Astrocyte (in vitro differentiated cells and primary cell): ENCODE measurements at regions not wholly inside any gene's neighbourhood (a gene's known extent, or its start where the extent isn't known, plus 50 kb on each side); places are given as distances from the start of the nearest gene placed in this dataset.

Experiments
- DNase-seq: peaks from one replicate; pipeline ENCODE4 v3.0.0-alpha.2; 2010; ENCODE audit warnings: low read depth
- FAIRE-seq: peaks from 2 replicates; lab custom pipeline; 2011; peaks lifted over from hg19 to GRCh38; lab: Jason Lieb, UNC
- H2AFZ ChIP-seq: 2 replicates; pipeline ENCODE4 v1.6.0; 2012; ENCODE audit warnings: low read depth, low read length, inconsistent platforms
- H3K27ac ChIP-seq: 2 replicates; pipeline ENCODE4 v1.5.1; 2011; ENCODE audit warnings: low read depth, low read length, inconsistent platforms
- H3K27me3 ChIP-seq: 2 replicates; pipeline ENCODE4 v1.6.0; 2011; ENCODE audit warnings: low read length, inconsistent platforms; ENCODE audit not compliant: insufficient read depth
- H3K36me3 ChIP-seq: 2 replicates; pipeline ENCODE4 v1.5.1; 2011; ENCODE audit warnings: low read length, inconsistent platforms; ENCODE audit not compliant: insufficient read depth
- H3K4me1 ChIP-seq: 2 replicates; pipeline ENCODE4 v1.5.1; 2011; ENCODE audit warnings: low read length, inconsistent platforms; ENCODE audit not compliant: insufficient read depth
- H3K4me2 ChIP-seq: 2 replicates; pipeline ENCODE4 v1.6.0; 2012; ENCODE audit warnings: low read length, inconsistent platforms
- H3K4me3 ChIP-seq: 2 replicates; pipeline ENCODE4 v1.5.1; 2011; ENCODE audit warnings: low read depth, mild to moderate bottlenecking, low read length, inconsistent platforms; ENCODE audit not compliant: insufficient read depth
- H3K79me2 ChIP-seq: 2 replicates; pipeline ENCODE4 v1.6.0; 2012; ENCODE audit warnings: mild to moderate bottlenecking, low read length, inconsistent platforms; ENCODE audit not compliant: insufficient read depth
- H3K9ac ChIP-seq: 2 replicates; pipeline ENCODE4 v1.6.0; 2012; ENCODE audit warnings: mild to moderate bottlenecking, low read length, inconsistent platforms
- H3K9me3 ChIP-seq: 2 replicates; pipeline ENCODE4 v1.5.1; 2012; ENCODE audit warnings: low read depth, mild to moderate bottlenecking, low read length, inconsistent platforms; ENCODE audit not compliant: insufficient read depth
- H4K20me1 ChIP-seq: 2 replicates; pipeline ENCODE4 v1.6.0; 2012; ENCODE audit warnings: low read length, inconsistent platforms; ENCODE audit not compliant: insufficient read depth
- H3K27ac Mint-ChIP-seq: one replicate; pipeline ENCODE4 v1.8.0; 2021; ENCODE audit warnings: mild to moderate bottlenecking, mixed read lengths; ENCODE audit not compliant: unreplicated experiment
- H3K27me3 Mint-ChIP-seq: one replicate; pipeline ENCODE4 v1.8.0; 2021; ENCODE audit warnings: low read depth, mixed read lengths; ENCODE audit not compliant: unreplicated experiment
- H3K36me3 Mint-ChIP-seq: one replicate; pipeline ENCODE4 v1.8.0; 2021; ENCODE audit warnings: low read depth, mixed read lengths; ENCODE audit not compliant: unreplicated experiment
- H3K4me1 Mint-ChIP-seq: one replicate; pipeline ENCODE4 v1.8.0; 2021; ENCODE audit warnings: low read depth, mixed read lengths; ENCODE audit not compliant: unreplicated experiment
- H3K4me3 Mint-ChIP-seq: one replicate; pipeline ENCODE4 v1.8.0; 2021; ENCODE audit warnings: mild to moderate bottlenecking, moderate library complexity, mixed read lengths; ENCODE audit not compliant: unreplicated experiment
- H3K9me3 Mint-ChIP-seq: one replicate; pipeline ENCODE4 v1.8.0; 2021; ENCODE audit warnings: mild to moderate bottlenecking, mixed read lengths; ENCODE audit not compliant: unreplicated experiment
- EZH2 ChIP-seq: IDR thresholded peaks from 2 replicates; pipeline ENCODE4 v1.6.1; 2012; ENCODE audit warnings: mild to moderate bottlenecking, low read length, inconsistent platforms; ENCODE audit not compliant: insufficient read depth
- TF ChIP-seq, protein P1 (sequence below): IDR thresholded peaks from 2 replicates; pipeline ENCODE4 v1.5.1; 2011; ENCODE audit warnings: low read depth, mild to moderate bottlenecking, inconsistent platforms, low read length, moderate library complexity; ENCODE audit not compliant: insufficient read depth

DNA sequence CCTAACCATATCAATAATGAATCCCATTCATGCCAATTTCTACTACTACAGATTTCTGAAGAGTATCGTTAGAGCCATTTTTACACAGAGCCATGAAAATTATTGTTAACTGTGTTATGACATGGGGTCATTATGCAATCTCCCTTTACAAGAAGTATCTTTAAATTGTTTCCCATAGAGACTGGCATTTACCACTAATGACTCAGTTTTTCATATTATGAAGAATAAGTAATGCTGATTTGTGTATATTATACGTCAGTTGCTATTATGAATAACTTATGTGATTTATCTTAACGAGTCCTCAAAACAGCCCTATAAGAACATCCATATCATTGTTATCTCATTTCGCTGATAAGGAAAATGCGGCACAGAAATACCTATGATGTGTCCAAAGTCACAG is 173.8 kb downstream of the KCNJ2 start:
- Histone ChIP-seq H3K27ac (no peak overlapping the region), H3K4me2 (no peak overlapping the region), H3K4me1 (no peaks in the 10 kb centered on the region), H3K79me2 (no peaks in the 10 kb centered on the region), H2AFZ (no peak overlapping the region), H3K9ac (no peak overlapping the region), H3K9me3 (no peaks in the 10 kb centered on the region), H3K4me3 (no peak overlapping the region), H3K36me3 (no peaks in the 10 kb centered on the region), H4K20me1 (no peaks in the 10 kb centered on the region), H3K27me3 (no peaks in the 10 kb centered on the region)
- Mint-ChIP-seq H3K9me3 (no peaks in the 10 kb centered on the region), H3K4me3 (no peak overlapping the region), H3K4me1 (peaks cover 2% of the 10 kb centered on the region), H3K36me3 (no peaks in the 10 kb centered on the region), H3K27ac (no peak overlapping the region), H3K27me3 (no peaks in the 10 kb centered on the region)
- FAIRE-seq, result no peak
- DNase-seq, result no peak
- TF ChIP-seq, protein P1, sequence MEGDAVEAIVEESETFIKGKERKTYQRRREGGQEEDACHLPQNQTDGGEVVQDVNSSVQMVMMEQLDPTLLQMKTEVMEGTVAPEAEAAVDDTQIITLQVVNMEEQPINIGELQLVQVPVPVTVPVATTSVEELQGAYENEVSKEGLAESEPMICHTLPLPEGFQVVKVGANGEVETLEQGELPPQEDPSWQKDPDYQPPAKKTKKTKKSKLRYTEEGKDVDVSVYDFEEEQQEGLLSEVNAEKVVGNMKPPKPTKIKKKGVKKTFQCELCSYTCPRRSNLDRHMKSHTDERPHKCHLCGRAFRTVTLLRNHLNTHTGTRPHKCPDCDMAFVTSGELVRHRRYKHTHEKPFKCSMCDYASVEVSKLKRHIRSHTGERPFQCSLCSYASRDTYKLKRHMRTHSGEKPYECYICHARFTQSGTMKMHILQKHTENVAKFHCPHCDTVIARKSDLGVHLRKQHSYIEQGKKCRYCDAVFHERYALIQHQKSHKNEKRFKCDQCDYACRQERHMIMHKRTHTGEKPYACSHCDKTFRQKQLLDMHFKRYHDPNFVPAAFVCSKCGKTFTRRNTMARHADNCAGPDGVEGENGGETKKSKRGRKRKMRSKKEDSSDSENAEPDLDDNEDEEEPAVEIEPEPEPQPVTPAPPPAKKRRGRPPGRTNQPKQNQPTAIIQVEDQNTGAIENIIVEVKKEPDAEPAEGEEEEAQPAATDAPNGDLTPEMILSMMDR, result no peak

DNA sequence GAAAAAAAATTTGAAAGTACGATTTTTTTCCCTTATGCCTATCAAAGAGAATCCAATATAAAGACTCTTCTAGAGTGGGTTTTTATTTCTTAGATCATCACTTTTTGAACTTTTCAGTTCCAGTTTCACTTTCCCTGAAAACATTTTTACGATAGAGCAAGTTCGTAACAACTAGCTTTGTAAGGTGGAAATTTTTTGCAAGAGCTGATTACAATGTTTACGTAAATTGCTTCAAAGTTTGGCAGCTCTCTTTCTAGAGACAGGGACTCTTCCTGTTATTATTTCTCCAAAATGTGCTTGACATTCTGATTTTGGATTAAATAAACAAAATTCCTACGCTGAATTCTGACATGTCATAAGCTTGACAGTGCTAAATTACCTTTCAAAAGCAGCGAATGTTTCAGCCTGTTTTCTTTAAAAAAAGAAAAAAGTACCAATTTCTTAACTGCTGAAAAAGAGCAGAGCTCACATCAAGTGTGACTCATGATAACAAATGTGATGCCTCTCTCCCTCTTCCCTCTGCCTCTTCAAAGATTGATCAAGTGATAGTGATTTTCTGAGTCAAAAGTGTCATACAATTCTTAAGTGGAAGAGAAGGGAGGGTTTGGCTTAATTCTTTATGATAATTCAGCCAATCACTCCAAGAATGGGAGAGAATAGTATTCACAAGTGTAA is 175.2 kb downstream of the KCNJ2 start:
- Histone ChIP-seq H2AFZ (no peak overlapping the region), H3K9me3 (no peaks in the 10 kb centered on the region), H3K27ac (no peak overlapping the region), H3K4me3 (no peak overlapping the region), H3K27me3 (no peaks in the 10 kb centered on the region), H4K20me1 (no peaks in the 10 kb centered on the region), H3K4me2 (peak overlapping the region; percentile 19), H3K79me2 (no peaks in the 10 kb centered on the region), H3K4me1 (no peaks in the 10 kb centered on the region), H3K9ac (no peak overlapping the region), H3K36me3 (no peaks in the 10 kb centered on the region)
- no peak for FAIRE-seq
- Mint-ChIP-seq H3K4me1 (peaks cover 2% of the 10 kb centered on the region), H3K27me3 (no peaks in the 10 kb centered on the region), H3K9me3 (no peaks in the 10 kb centered on the region), H3K27ac (no peak overlapping the region), H3K4me3 (no peak overlapping the region), H3K36me3 (no peaks in the 10 kb centered on the region)
- TF ChIP-seq EZH2, result no peak
- TF ChIP-seq, protein P1, result no peak
- peak; percentile 25 for DNase-seq

DNA sequence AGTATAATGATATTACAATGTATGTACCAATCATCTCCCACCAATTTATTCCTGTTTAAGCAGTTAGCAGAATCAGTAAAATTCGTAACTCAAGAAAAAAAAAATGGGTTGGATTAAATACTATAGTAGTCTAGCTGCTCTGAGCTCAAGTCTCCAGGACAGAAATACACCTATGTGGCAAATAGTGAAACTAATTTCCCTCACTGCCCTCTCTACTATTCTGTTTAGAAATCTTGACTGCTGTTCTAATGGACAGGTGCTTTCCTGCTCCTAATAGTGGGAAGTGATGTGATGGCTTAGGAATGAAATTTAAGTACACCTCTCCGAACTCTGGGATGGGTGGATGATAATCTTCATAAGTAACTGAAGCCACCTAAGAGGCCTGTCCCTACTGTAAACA is 175.7 kb downstream of the KCNJ2 start:
- Histone ChIP-seq H4K20me1 (no peaks in the 10 kb centered on the region), H3K4me1 (no peaks in the 10 kb centered on the region), H3K9me3 (no peaks in the 10 kb centered on the region), H3K4me2 (no peak overlapping the region), H3K36me3 (no peaks in the 10 kb centered on the region), H2AFZ (no peak overlapping the region), H3K9ac (no peak overlapping the region), H3K4me3 (no peak overlapping the region), H3K27me3 (no peaks in the 10 kb centered on the region), H3K79me2 (no peaks in the 10 kb centered on the region), H3K27ac (no peak overlapping the region)
- FAIRE-seq (no peak), DNase-seq (no peak)
- no peak overlapping the region for H3K27ac Mint-ChIP-seq
- H3K9me3 Mint-ChIP-seq, result no peaks in the 10 kb centered on the region
- no peaks in the 10 kb centered on the region for H3K36me3 Mint-ChIP-seq
- peaks cover 2% of the 10 kb centered on the region for H3K4me1 Mint-ChIP-seq
- no peak overlapping the region for H3K4me3 Mint-ChIP-seq
- no peaks in the 10 kb centered on the region for H3K27me3 Mint-ChIP-seq
- TF ChIP-seq, protein P1, result no peak
- no peak for TF ChIP-seq EZH2
